Upper lobe of right lung (tissue), 1 donor: ENCODE measurements at regions not wholly inside any gene's neighbourhood (a gene's known extent, or its start where the extent isn't known, plus 50 kb on each side); places are given as distances from the start of the nearest gene placed in this dataset.
"Not testable (repeated sequence)": the region's sequence is repeated elsewhere in the genome, so short reads cannot be mapped to it uniquely, and the experiment has no call there.

ENCODE experiments used
- ATAC-seq: fragments of 200-7000 bp; cut with Tn5 transposase; one replicate; pipeline ENCODE4 v1.9.1; 2020; ENCODE audit warnings: mild to moderate bottlenecking, moderate library complexity
- DNase-seq: peaks from one replicate; pipeline ENCODE4 v3.0.0-alpha.2; 2020
- H3K27ac ChIP-seq: fragments of 200-600 bp; one replicate; pipeline ENCODE4 v1.8.0; 2022
- H3K27me3 ChIP-seq: fragments of 200-600 bp; one replicate; pipeline ENCODE4 v1.8.0; 2022; ENCODE audit warnings: mild to moderate bottlenecking
- H3K36me3 ChIP-seq: fragments of 200-600 bp; one replicate; pipeline ENCODE4 v1.8.0; 2022
- H3K4me1 ChIP-seq: fragments of 200-600 bp; one replicate; pipeline ENCODE4 v1.8.0; 2022
- H3K4me3 ChIP-seq: fragments of 200-600 bp; one replicate; pipeline ENCODE4 v1.8.0; 2022; ENCODE audit warnings: mild to moderate bottlenecking
- H3K9me3 ChIP-seq: fragments of 200-600 bp; one replicate; pipeline ENCODE4 v1.8.0; 2022
- CTCF ChIP-seq: fragments of 200-600 bp; IDR thresholded peaks from one replicate; pipeline ENCODE4 v1.8.0; 2022; ENCODE audit warnings: antibody characterized with exemption
- intact Hi-C: fragments of 100-400 bp; cut with DNase I; formaldehyde crosslinking; loops from one replicate; pipeline ENCODE4 v1.11.0; 2022
- donor health status: DM: no; HTN: yes; CAD: no; lungs with severe emphysema.

GRCh38 chr1:29555043-29555620 is 318.8 kb downstream of the PTPRU start:
- intact Hi-C loops: no loop called here
- Histone ChIP-seq H3K9me3 (no peaks in the 10 kb centered on the region), H3K4me3 (no peak overlapping the region), H3K27ac (no peak overlapping the region), H3K36me3 (no peaks in the 10 kb centered on the region), H3K4me1 (no peaks in the 10 kb centered on the region), H3K27me3 (no peaks in the 10 kb centered on the region)
- DNase-seq (peak; percentile 26), ATAC-seq (no peak)
- TF ChIP-seq CTCF: no peak

GRCh38 chr1:29554208-29554778 is 318.0 kb downstream of the PTPRU start:
- no peak overlapping the region for H3K27ac ChIP-seq
- DNase-seq (peak; percentile 2), ATAC-seq (no peak)
- H3K9me3 ChIP-seq: no peaks in the 10 kb centered on the region
- no peaks in the 10 kb centered on the region for H3K4me1 ChIP-seq
- no peak overlapping the region for H3K4me3 ChIP-seq
- H3K27me3 ChIP-seq: no peaks in the 10 kb centered on the region
- H3K36me3 ChIP-seq: no peaks in the 10 kb centered on the region
- intact Hi-C loops: no loop called here
- TF ChIP-seq CTCF: no peak

GRCh38 chr1:29551123-29551936 is 315.0 kb downstream of the PTPRU start:
- ATAC-seq (no peak), DNase-seq (peak; percentile 56)
- Histone ChIP-seq H3K9me3 (no peaks in the 10 kb centered on the region), H3K4me3 (no peak overlapping the region), H3K4me1 (no peaks in the 10 kb centered on the region), H3K27me3 (no peaks in the 10 kb centered on the region), H3K27ac (no peak overlapping the region), H3K36me3 (no peaks in the 10 kb centered on the region)
- intact Hi-C loops: no loop called here
- no peak for TF ChIP-seq CTCF

- Histone ChIP-seq H3K27ac (no peak overlapping the region), H3K27me3 (no peaks in the 10 kb centered on the region), H3K4me3 (no peak overlapping the region), H3K9me3 (no peaks in the 10 kb centered on the region), H3K36me3 (no peaks in the 10 kb centered on the region), H3K4me1 (no peaks in the 10 kb centered on the region)
- DNase-seq: peak; percentile 82
- no peak for TF ChIP-seq CTCF
- intact Hi-C loops: no loop called here
- ATAC-seq: peak; percentile 77
Observed at GRCh38 chr1:29550119-29550841, 314.0 kb downstream of the PTPRU start.

- H3K36me3 ChIP-seq, H3K9me3 ChIP-seq, H3K4me1 ChIP-seq, H3K27me3 ChIP-seq, intact Hi-C loops, H3K27ac ChIP-seq, DNase-seq, H3K4me3 ChIP-seq: not testable (repeated sequence)
- peak; percentile 4 for ATAC-seq
Observed at GRCh38 chr1:29549728-29550118, 313.4 kb downstream of the PTPRU start.

GRCh38 chr1:29549001-29549400 is 312.7 kb downstream of the PTPRU start:
- Histone ChIP-seq H3K9me3 (no peaks in the 10 kb centered on the region), H3K4me1 (no peaks in the 10 kb centered on the region), H3K27me3 (no peaks in the 10 kb centered on the region), H3K36me3 (no peaks in the 10 kb centered on the region), H3K27ac (no peak overlapping the region), H3K4me3 (no peak overlapping the region)
- TF ChIP-seq CTCF: no peak
- intact Hi-C loops: no loop called here
- DNase-seq (peak; percentile 50), ATAC-seq (no peak)
